ENCODE measurements at regions not wholly inside any gene's neighbourhood (a gene's known extent, or its start where the extent isn't known, plus 50 kb on each side); places are given as distances from the start of the nearest gene placed in this dataset.
"Not testable (repeated sequence)": the region's sequence is repeated elsewhere in the genome, so short reads cannot be mapped to it uniquely, and the experiment has no call there.

- TF ChIP-seq CTCF, POLR2A (IDR thresholded peaks at IDR 0.05): not testable (repeated sequence)
These were observed 113.8 kb upstream of the FAT1 start for GRCh38 chr4:186837463-186837862.
